Ectodermal cell (in vitro differentiated cells): ENCODE measurements at regions not wholly inside any gene's neighbourhood (a gene's known extent, or its start where the extent isn't known, plus 50 kb on each side); places are given as distances from the start of the nearest gene placed in this dataset.
"Not testable (repeated sequence)": the region's sequence is repeated elsewhere in the genome, so short reads cannot be mapped to it uniquely, and the experiment has no call there.

ENCODE experiments used
- H3K27ac ChIP-seq: 2 replicates; pipeline ENCODE4 v1.7.0; 2013; ENCODE audit warnings: mild to moderate bottlenecking, low read depth, low read length; ENCODE audit not compliant: insufficient read depth, poor library complexity, severe bottlenecking
- H3K27me3 ChIP-seq: 2 replicates; pipeline ENCODE4 v1.7.0; 2013; ENCODE audit warnings: mild to moderate bottlenecking, low read length; ENCODE audit not compliant: insufficient read depth, control insufficient read depth, poor library complexity, severe bottlenecking
- H3K36me3 ChIP-seq: one replicate; pipeline ENCODE4 v1.7.0; 2013; ENCODE audit warnings: low read length; ENCODE audit not compliant: control insufficient read depth, insufficient read depth
- H3K4me1 ChIP-seq: one replicate; pipeline ENCODE4 v1.7.0; 2013; ENCODE audit warnings: low read length; ENCODE audit not compliant: control insufficient read depth, insufficient read depth
- H3K4me3 ChIP-seq: 2 replicates; pipeline ENCODE4 v1.7.0; 2013; ENCODE audit warnings: low read depth, low read length, control low read depth; ENCODE audit not compliant: insufficient read depth
- H3K9me3 ChIP-seq: 2 replicates; pipeline ENCODE4 v1.7.0; 2013; ENCODE audit warnings: mild to moderate bottlenecking, low read length, moderate library complexity; ENCODE audit not compliant: control insufficient read depth
- WGBS, 2 experiments: methylation state at CpG; one replicate each; pipeline ENCODE4 v1.1.7; 2013; ENCODE audit warnings: missing lambda C conversion rate in 2 of 2; 5-methylcytosine and 5-hydroxymethylcytosine counted together

GRCh38 chr1:238913210-238913609 lies 473.2 kb upstream of the CHRM3 start:
- no peaks in the 10 kb centered on the region for H3K36me3 ChIP-seq
- no peaks in the 10 kb centered on the region for H3K9me3 ChIP-seq
- 85 to 95% methylated on average over 1 of the region's 2 CpGs for WGBS, 2 experiments
- H3K4me1 ChIP-seq = no peaks in the 10 kb centered on the region
- no peak overlapping the region for H3K27ac ChIP-seq
- H3K4me3 ChIP-seq = no peak overlapping the region
- H3K27me3 ChIP-seq = no peaks in the 10 kb centered on the region

- no peaks in the 10 kb centered on the region for H3K9me3 ChIP-seq
- 92% methylated on average over 1 of the region's 1 CpG; no CpG with 5 or more reads in 1 of the 2 experiments for WGBS, 2 experiments
- no peaks in the 10 kb centered on the region for H3K27me3 ChIP-seq
Measured at GRCh38 chr1:238912148-238912547, 474.2 kb upstream of the CHRM3 start.

DNA sequence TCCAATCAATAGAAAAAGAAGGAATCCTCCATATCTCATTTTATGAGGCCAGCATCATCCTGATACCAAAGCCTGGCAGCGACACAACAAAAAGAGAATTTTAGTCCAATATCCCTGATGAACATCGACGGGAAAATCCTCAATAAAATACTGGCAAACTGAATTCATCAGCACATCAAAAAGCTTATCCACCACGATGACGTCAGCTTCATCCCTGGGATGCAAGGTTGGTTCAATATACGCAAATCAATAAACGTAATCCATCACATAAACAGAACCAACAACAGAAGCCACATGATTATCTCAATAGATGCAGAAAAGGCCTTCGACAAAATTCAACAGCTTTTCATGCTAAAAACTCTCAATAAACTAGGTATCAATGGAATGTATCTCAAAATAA lies 483.6 kb upstream of the CHRM3 start:
- H3K27me3 ChIP-seq, H3K4me1 ChIP-seq, H3K4me3 ChIP-seq, H3K36me3 ChIP-seq, H3K27ac ChIP-seq, H3K9me3 ChIP-seq: not testable (repeated sequence)
- WGBS, 2 experiments = 89 to 92% methylated on average over 7 of the region's 8 CpGs

More at GRCh38 chr1:238912148-238912547, 474.2 kb upstream of the CHRM3 start:
- H3K27ac ChIP-seq = no peak overlapping the region
- H3K4me3 ChIP-seq = no peak overlapping the region
- H3K4me1 ChIP-seq = no peaks in the 10 kb centered on the region
- no peaks in the 10 kb centered on the region for H3K36me3 ChIP-seq

DNA sequence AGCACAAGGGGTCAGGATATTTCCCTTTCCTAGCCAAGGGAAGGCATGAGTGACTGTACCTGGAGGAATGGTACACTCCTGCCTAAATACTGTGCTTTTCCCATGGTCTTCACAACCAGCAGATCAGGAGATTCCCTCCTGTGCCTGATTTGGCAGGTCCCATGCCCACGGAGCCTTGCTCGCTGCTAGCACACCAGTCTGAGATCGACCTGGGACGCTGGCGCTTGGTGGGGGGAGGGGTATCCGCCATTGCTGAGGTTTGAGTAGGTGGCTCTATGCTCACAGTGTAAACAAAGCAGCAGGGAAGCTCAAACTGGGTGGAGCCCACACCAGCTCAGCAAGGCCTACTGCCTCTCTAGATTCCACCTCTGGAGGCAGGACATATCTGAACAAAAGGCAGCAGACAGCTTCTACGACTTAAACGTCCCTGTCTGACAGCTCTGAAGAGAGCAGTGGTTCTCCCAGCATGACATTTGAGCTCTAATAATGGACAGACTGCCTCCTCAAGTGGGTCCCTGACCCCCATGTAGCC lies 486.0 kb upstream of the CHRM3 start:
- WGBS, 2 experiments = 91 to 95% methylated on average over 8 of the region's 8 CpGs
- Histone ChIP-seq H3K9me3 (no peaks in the 10 kb centered on the region), H3K27me3 (no peaks in the 10 kb centered on the region), H3K4me3 (no peak overlapping the region), H3K36me3 (no peaks in the 10 kb centered on the region), H3K4me1 (no peaks in the 10 kb centered on the region), H3K27ac (no peak overlapping the region)

GRCh38 chr1:238898856-238899255 lies 487.5 kb upstream of the CHRM3 start:
- no peaks in the 10 kb centered on the region for H3K36me3 ChIP-seq
- no peaks in the 10 kb centered on the region for H3K27me3 ChIP-seq
- no peak overlapping the region for H3K4me3 ChIP-seq
- H3K4me1 ChIP-seq = no peaks in the 10 kb centered on the region
- no peaks in the 10 kb centered on the region for H3K9me3 ChIP-seq
- no peak overlapping the region for H3K27ac ChIP-seq

DNA sequence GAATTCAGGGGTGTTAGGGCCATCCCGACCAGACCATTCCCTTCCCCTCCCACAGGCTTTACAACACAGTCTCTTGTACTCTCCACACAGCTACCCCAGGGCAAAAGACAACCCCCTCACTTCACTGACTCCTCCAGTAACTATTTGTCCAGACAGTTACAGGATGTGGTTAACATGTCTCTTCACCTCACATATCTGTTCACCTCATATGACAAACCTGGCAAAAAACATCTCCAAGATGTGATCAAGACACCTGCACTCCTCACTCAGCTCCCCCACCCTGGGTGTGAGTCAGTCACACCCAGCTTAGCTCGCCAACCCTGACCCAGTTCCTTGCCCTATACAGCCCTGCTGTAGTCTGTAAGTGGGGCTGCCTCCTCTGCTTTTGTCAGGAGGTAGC lies 490.5 kb upstream of the CHRM3 start:
- no peaks in the 10 kb centered on the region for H3K9me3 ChIP-seq
- H3K4me3 ChIP-seq = no peak overlapping the region
- no peaks in the 10 kb centered on the region for H3K27me3 ChIP-seq
- H3K4me1 ChIP-seq = no peaks in the 10 kb centered on the region
- 86 to 90% methylated on average over 2 of the region's 2 CpGs for WGBS, 2 experiments
- no peaks in the 10 kb centered on the region for H3K36me3 ChIP-seq
- no peak overlapping the region for H3K27ac ChIP-seq

GRCh38 chr1:238892612-238893011 lies 493.8 kb upstream of the CHRM3 start:
- 80 to 81% methylated on average over 4 of the region's 4 CpGs for whole genome bisulfite sequencing, 2 experiments
- Histone ChIP-seq H3K4me1 (no peaks in the 10 kb centered on the region), H3K9me3 (no peaks in the 10 kb centered on the region), H3K27me3 (no peaks in the 10 kb centered on the region), H3K4me3 (no peak overlapping the region), H3K36me3 (no peaks in the 10 kb centered on the region), H3K27ac (no peak overlapping the region)

DNA sequence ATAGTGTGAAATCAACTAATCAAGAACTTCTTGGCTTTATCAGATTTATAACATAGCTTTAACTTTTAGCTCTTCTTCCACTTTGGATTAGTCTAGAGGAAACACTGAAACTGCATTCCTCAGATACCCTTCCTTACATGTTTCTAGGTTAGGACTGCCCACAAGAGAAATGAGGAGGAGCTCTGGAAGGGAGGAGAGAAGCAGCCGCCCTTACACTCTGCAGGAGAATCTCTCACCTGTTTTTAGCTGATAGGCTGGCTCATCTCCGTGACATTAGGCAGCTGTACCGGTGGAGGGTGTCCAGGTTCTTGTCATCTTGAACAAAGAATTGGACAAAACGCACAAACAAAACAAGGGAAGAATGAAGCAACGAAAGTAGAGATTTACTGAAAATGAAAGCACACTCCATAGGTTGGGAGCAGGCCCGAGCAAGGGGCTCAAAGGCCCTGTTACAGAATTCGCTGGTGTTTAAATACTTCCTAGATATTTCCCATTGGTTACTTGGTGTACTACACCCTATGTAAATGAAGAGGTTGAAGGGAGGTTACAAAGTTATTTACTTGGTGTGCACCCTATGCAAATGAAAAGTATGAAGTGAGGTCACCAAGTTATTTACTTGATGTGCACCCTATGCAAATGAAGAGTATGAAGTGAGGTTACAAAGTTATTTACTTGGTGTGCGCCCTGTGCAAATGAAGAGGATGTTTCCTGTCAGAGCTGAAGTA lies 524.9 kb upstream of the CHRM3 start:
- 90% methylated on average over 8 of the region's 8 CpGs for WGBS, 2 experiments
- no peaks in the 10 kb centered on the region for H3K9me3 ChIP-seq
- no peaks in the 10 kb centered on the region for H3K27me3 ChIP-seq
- no peaks in the 10 kb centered on the region for H3K4me1 ChIP-seq
- no peak overlapping the region for H3K4me3 ChIP-seq
- no peaks in the 10 kb centered on the region for H3K36me3 ChIP-seq
- no peak overlapping the region for H3K27ac ChIP-seq

DNA sequence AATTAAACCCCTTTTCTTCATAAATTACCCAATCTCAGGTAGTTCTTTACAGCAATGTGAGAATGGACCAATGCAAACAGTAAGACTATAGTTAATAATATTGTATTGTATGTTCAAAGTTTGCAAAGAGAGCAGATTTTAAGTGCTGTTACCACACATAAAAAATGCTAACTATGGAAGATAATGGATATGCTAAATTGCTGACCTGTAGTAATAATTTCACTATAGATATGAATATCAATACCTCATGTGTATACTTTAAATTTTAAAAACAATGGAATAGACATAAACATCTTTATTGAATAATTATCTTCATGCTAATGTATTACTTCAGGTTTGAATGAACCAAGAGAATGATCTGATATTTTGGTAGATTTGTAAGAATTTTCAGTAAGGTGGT lies 552.4 kb upstream of the CHRM3 start:
- H3K9me3 ChIP-seq = peaks cover 2% of the 10 kb centered on the region
- no peak overlapping the region for H3K4me3 ChIP-seq
- H3K36me3 ChIP-seq = no peaks in the 10 kb centered on the region

DNA sequence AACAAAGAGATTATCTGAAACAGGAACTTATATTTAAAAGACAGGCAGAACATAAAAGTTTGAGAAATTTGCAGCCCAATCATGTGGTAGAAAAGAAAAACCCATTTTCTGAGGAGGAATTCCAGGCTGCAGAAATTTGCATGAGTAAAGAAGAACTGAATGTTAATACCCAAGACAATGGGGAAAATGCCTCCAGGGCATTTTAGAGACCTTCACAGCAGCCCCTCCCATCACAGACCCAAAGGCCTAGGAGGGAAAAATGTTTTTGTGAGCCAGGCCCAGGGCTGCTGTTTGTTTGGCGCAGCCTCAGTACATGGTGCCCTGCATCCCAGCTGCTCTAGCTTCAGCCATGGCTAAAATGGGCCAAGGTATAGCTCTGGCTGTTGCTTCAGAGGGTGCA lies 554.3 kb upstream of the CHRM3 start:
- H3K27ac ChIP-seq = no peak overlapping the region
- no peaks in the 10 kb centered on the region for H3K4me1 ChIP-seq
- H3K4me3 ChIP-seq = no peak overlapping the region
- no peaks in the 10 kb centered on the region for H3K36me3 ChIP-seq
- 92 to 94% methylated on average over 1 of the region's 1 CpG for WGBS, 2 experiments
- peaks cover 2% of the 10 kb centered on the region for H3K9me3 ChIP-seq
- no peaks in the 10 kb centered on the region for H3K27me3 ChIP-seq

More for the DNA sequence above, 552.4 kb upstream of the CHRM3 start:
- H3K4me1 ChIP-seq = no peaks in the 10 kb centered on the region
- no peaks in the 10 kb centered on the region for H3K27me3 ChIP-seq
- H3K27ac ChIP-seq = no peak overlapping the region
